Astrocyte (in vitro differentiated cells and primary cell): ENCODE measurements at regions not wholly inside any gene's neighbourhood (a gene's known extent, or its start where the extent isn't known, plus 50 kb on each side); places are given as distances from the start of the nearest gene placed in this dataset.
A peak's percentile ranks its signal among the peaks of the same experiment; 100 is the strongest.

Experiments used
- DNase-seq: peaks from one replicate; pipeline ENCODE4 v3.0.0-alpha.2; 2010; ENCODE audit warnings: low read depth
- FAIRE-seq: peaks from 2 replicates; lab custom pipeline; 2011; peaks lifted over from hg19 to GRCh38; lab: Jason Lieb, UNC
- H2AFZ ChIP-seq: 2 replicates; pipeline ENCODE4 v1.6.0; 2012; ENCODE audit warnings: low read depth, low read length, inconsistent platforms
- H3K27ac ChIP-seq: 2 replicates; pipeline ENCODE4 v1.5.1; 2011; ENCODE audit warnings: low read depth, low read length, inconsistent platforms
- H3K27me3 ChIP-seq: 2 replicates; pipeline ENCODE4 v1.6.0; 2011; ENCODE audit warnings: low read length, inconsistent platforms; ENCODE audit not compliant: insufficient read depth
- H3K36me3 ChIP-seq: 2 replicates; pipeline ENCODE4 v1.5.1; 2011; ENCODE audit warnings: low read length, inconsistent platforms; ENCODE audit not compliant: insufficient read depth
- H3K4me1 ChIP-seq: 2 replicates; pipeline ENCODE4 v1.5.1; 2011; ENCODE audit warnings: low read length, inconsistent platforms; ENCODE audit not compliant: insufficient read depth
- H3K4me2 ChIP-seq: 2 replicates; pipeline ENCODE4 v1.6.0; 2012; ENCODE audit warnings: low read length, inconsistent platforms
- H3K4me3 ChIP-seq: 2 replicates; pipeline ENCODE4 v1.5.1; 2011; ENCODE audit warnings: low read depth, mild to moderate bottlenecking, low read length, inconsistent platforms; ENCODE audit not compliant: insufficient read depth
- H3K79me2 ChIP-seq: 2 replicates; pipeline ENCODE4 v1.6.0; 2012; ENCODE audit warnings: mild to moderate bottlenecking, low read length, inconsistent platforms; ENCODE audit not compliant: insufficient read depth
- H3K9ac ChIP-seq: 2 replicates; pipeline ENCODE4 v1.6.0; 2012; ENCODE audit warnings: mild to moderate bottlenecking, low read length, inconsistent platforms
- H3K9me3 ChIP-seq: 2 replicates; pipeline ENCODE4 v1.5.1; 2012; ENCODE audit warnings: low read depth, mild to moderate bottlenecking, low read length, inconsistent platforms; ENCODE audit not compliant: insufficient read depth
- H4K20me1 ChIP-seq: 2 replicates; pipeline ENCODE4 v1.6.0; 2012; ENCODE audit warnings: low read length, inconsistent platforms; ENCODE audit not compliant: insufficient read depth
- H3K27ac Mint-ChIP-seq: one replicate; pipeline ENCODE4 v1.8.0; 2021; ENCODE audit warnings: mild to moderate bottlenecking, mixed read lengths; ENCODE audit not compliant: unreplicated experiment
- H3K27me3 Mint-ChIP-seq: one replicate; pipeline ENCODE4 v1.8.0; 2021; ENCODE audit warnings: low read depth, mixed read lengths; ENCODE audit not compliant: unreplicated experiment
- H3K36me3 Mint-ChIP-seq: one replicate; pipeline ENCODE4 v1.8.0; 2021; ENCODE audit warnings: low read depth, mixed read lengths; ENCODE audit not compliant: unreplicated experiment
- H3K4me1 Mint-ChIP-seq: one replicate; pipeline ENCODE4 v1.8.0; 2021; ENCODE audit warnings: low read depth, mixed read lengths; ENCODE audit not compliant: unreplicated experiment
- H3K4me3 Mint-ChIP-seq: one replicate; pipeline ENCODE4 v1.8.0; 2021; ENCODE audit warnings: mild to moderate bottlenecking, moderate library complexity, mixed read lengths; ENCODE audit not compliant: unreplicated experiment
- H3K9me3 Mint-ChIP-seq: one replicate; pipeline ENCODE4 v1.8.0; 2021; ENCODE audit warnings: mild to moderate bottlenecking, mixed read lengths; ENCODE audit not compliant: unreplicated experiment
- CTCF ChIP-seq: IDR thresholded peaks from 2 replicates; pipeline ENCODE4 v1.5.1; 2011; ENCODE audit warnings: low read depth, mild to moderate bottlenecking, inconsistent platforms, low read length, moderate library complexity; ENCODE audit not compliant: insufficient read depth
- EZH2 ChIP-seq: IDR thresholded peaks from 2 replicates; pipeline ENCODE4 v1.6.1; 2012; ENCODE audit warnings: mild to moderate bottlenecking, low read length, inconsistent platforms; ENCODE audit not compliant: insufficient read depth

- Mint-ChIP-seq H3K4me3 (no peak overlapping the region), H3K27me3 (no peaks in the 10 kb centered on the region), H3K36me3 (no peaks in the 10 kb centered on the region), H3K27ac (no peak overlapping the region), H3K9me3 (no peaks in the 10 kb centered on the region), H3K4me1 (no peaks in the 10 kb centered on the region)
- Histone ChIP-seq H3K9ac (no peak overlapping the region), H3K4me1 (no peaks in the 10 kb centered on the region), H3K27me3 (no peaks in the 10 kb centered on the region), H3K4me3 (no peak overlapping the region), H3K36me3 (no peaks in the 10 kb centered on the region), H4K20me1 (no peaks in the 10 kb centered on the region), H3K79me2 (no peaks in the 10 kb centered on the region), H2AFZ (no peak overlapping the region), H3K27ac (no peak overlapping the region), H3K9me3 (no peaks in the 10 kb centered on the region), H3K4me2 (no peak overlapping the region)
- DNase-seq (no peak), FAIRE-seq (no peak)
- TF ChIP-seq EZH2 (no peak), CTCF (no peak)
Measured at GRCh38 chrX:106363214-106363613, 195.1 kb downstream of the PWWP3B start.

- Mint-ChIP-seq H3K27ac (no peak overlapping the region), H3K4me1 (no peaks in the 10 kb centered on the region), H3K27me3 (no peaks in the 10 kb centered on the region), H3K4me3 (no peak overlapping the region), H3K9me3 (peaks cover 2% of the 10 kb centered on the region), H3K36me3 (no peaks in the 10 kb centered on the region)
- FAIRE-seq (peak; percentile 49), DNase-seq (no peak)
- no peak overlapping the region for H2AFZ ChIP-seq
- no peak for TF ChIP-seq CTCF
- no peak for TF ChIP-seq EZH2
- no peaks in the 10 kb centered on the region for H3K4me1 ChIP-seq
- no peak overlapping the region for H3K9ac ChIP-seq
- no peaks in the 10 kb centered on the region for H3K9me3 ChIP-seq
- no peaks in the 10 kb centered on the region for H3K27me3 ChIP-seq
- H3K79me2 ChIP-seq = no peaks in the 10 kb centered on the region
- H3K4me2 ChIP-seq = no peak overlapping the region
- no peaks in the 10 kb centered on the region for H3K36me3 ChIP-seq
- H4K20me1 ChIP-seq = no peaks in the 10 kb centered on the region
- no peak overlapping the region for H3K4me3 ChIP-seq
- no peak overlapping the region for H3K27ac ChIP-seq
Measured at GRCh38 chrX:106378616-106379015, 210.5 kb downstream of the PWWP3B start.

- DNase-seq (peak; percentile 8), FAIRE-seq (no peak)
- Histone ChIP-seq H3K4me3 (no peak overlapping the region), H3K4me2 (no peak overlapping the region), H4K20me1 (no peaks in the 10 kb centered on the region), H3K79me2 (no peaks in the 10 kb centered on the region), H3K36me3 (no peaks in the 10 kb centered on the region), H3K4me1 (no peaks in the 10 kb centered on the region), H3K9ac (no peak overlapping the region), H2AFZ (no peak overlapping the region), H3K27ac (no peak overlapping the region), H3K9me3 (no peaks in the 10 kb centered on the region), H3K27me3 (no peaks in the 10 kb centered on the region)
- Mint-ChIP-seq H3K36me3 (no peaks in the 10 kb centered on the region), H3K4me3 (no peak overlapping the region), H3K27me3 (no peaks in the 10 kb centered on the region), H3K9me3 (no peaks in the 10 kb centered on the region), H3K4me1 (no peaks in the 10 kb centered on the region), H3K27ac (no peak overlapping the region)
- no peak for TF ChIP-seq CTCF
- no peak for TF ChIP-seq EZH2
Measured at GRCh38 chrX:106391284-106391911, 220.4 kb upstream of the RADX start.
